NOMO-1 treated with dmso at 0.1 percent for 144 hours (cell line): ENCODE measurements at regions not wholly inside any gene's neighbourhood (a gene's known extent, or its start where the extent isn't known, plus 50 kb on each side); places are given as distances from the start of the nearest gene placed in this dataset.
A peak's percentile ranks its signal among the peaks of the same experiment; 100 is the strongest.

ENCODE experiments used
- DNase-seq: peaks from one replicate; lab custom pipeline; 2025; ENCODE audit not compliant: unreplicated experiment; lab: John Stamatoyannopoulos, UW

DNA sequence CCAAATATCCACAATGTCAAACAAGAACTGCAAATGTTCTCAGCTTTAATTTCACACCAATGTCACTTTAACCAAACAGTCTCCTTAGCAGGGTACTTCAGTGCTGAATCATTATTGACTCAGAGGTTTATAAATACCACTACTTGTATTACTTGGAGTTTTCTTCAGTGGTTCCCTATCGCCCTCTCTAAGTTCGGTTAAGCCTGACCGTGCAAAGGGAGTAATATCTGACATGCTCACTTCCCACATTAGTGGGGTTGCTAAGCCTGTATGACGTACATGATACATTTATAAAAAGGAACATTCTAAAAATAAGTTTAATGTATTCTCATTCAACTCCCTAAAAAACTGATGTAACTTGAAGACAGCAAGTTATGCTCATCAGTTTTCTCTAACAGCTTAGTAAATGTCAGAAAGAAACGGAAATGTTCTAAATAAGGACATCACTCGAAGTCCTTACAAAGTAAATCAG lies 93.1 kb upstream of the ZC3H12C start:
- peak; percentile 77 for DNase-seq

GRCh38 chr11:110000850-110001249 lies 92.3 kb upstream of the ZC3H12C start:
- no peak for DNase-seq

- DNase-seq = no peak
Measured at GRCh38 chr11:110003426-110003825, 89.8 kb upstream of the ZC3H12C start.

DNA sequence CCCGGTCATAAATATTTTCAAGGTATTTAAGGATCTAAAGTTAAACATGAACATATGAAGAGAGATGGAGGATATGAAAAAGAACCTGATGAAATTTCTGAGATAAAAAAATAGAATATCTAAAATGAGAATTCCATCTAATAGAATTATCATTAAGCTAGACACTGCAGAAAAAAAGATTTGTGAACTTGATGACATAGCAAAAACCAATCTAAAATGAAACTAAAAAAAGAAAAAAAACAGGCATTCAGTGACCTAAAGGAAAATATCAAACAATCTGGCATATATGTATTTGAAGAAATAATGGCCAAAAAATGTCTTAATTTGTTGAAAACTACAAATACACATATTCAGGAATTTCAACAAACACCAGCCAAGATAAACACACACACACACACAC lies 81.6 kb upstream of the ZC3H12C start:
- no peak for DNase-seq

DNA sequence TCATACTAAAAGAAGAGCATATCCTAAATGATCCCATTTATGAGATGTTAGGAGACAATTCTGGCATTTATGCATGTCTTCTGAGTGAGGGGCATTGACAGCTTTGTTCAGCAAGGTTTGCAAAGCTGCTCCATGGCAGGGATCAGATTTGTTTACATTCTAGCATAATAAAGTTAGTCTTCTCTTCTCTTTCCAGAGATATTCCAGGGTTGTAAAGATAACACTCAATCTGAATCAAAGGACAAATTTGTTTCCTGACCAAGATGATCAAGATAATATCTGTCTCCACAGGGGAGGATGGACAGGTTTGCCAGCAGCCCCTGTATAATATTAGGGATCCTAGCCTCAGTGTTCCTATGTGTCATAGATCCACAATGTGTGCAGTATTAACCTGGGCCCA lies 77.5 kb upstream of the ZC3H12C start:
- no peak for DNase-seq

DNA sequence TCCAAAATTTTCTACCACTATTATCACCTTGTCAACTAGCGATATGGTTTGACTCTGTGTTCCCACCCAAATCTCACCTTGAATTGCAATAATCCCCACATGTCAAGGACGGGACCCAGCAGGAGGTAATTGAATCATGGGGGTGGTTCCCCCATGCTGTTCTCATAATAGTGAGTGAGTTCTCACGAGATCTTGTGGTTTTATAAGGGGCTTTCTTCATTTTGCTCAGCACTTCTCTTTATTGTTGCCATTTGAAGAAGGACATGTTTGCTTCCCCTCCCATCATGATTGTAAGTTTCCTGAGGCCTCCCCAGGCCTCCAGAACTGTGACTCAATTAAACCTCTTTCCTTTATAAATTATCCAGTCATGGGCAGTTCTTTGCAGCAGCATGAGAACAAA lies 73.5 kb upstream of the ZC3H12C start:
- no peak for DNase-seq

- DNase-seq = no peak
Measured at GRCh38 chr11:110022548-110022947, 70.6 kb upstream of the ZC3H12C start.

- DNase-seq = no peak
Measured at GRCh38 chr11:110023711-110024110, 69.5 kb upstream of the ZC3H12C start.

- peak; percentile 83 for DNase-seq
Measured at GRCh38 chr11:110026858-110027626, 66.2 kb upstream of the ZC3H12C start.

DNA sequence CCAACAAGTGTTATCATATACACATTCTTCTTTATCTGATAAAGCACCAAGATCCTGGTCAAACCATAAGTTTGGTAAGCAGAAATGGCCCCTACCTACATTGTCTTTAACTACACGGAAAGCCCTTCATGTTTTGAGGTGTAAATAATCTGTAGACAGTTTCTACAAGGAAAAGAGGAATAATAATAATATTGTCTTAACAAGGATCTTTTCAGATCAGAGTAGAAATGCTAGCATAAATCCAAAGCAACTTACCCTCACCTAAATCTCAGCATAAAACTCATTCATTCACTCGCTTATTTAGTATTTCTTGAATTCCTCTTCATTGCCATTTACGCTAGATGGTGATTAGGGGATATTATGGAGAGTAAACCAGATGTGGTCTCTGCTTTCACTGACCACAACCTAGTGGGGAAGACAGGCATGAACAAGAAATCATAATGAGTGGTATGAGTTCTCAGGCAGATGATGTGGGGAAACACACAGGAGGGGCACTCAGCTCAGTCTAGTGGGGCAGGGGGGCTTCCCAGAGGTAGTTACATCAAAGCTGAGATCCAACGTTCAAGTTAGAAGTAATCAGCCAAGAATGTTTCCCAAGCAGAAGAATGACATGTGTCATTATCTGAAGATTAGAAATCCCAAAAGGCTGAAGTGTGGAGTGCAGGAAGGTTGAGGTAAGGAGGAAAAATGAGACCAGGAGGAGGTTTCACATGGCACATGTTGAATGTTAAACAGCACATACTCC lies 65.4 kb upstream of the ZC3H12C start:
- DNase-seq = no peak

- DNase-seq = no peak
Measured at GRCh38 chr11:110028921-110029320, 64.3 kb upstream of the ZC3H12C start.

DNA sequence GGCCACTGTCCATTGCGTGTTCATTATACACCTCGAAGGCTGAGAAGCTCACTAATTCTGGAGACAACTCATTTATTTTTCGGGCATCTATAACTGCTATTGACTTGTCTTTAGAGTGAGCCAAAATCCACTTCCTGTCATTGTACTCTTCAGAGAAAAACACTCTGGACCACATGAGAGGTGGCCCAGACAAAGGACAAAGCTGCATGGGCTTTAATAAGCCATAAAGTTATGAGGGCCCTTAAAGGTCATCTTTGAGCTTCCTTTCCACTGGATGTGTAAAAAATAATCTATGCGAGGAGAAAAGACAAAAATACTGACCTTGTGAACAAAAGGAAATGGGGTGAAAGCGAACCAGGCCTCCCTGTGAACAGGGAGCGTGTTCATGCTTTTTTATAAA lies 63.5 kb upstream of the ZC3H12C start:
- DNase-seq = no peak

- DNase-seq = no peak
Measured at GRCh38 chr11:110031171-110031570, 62.0 kb upstream of the ZC3H12C start.

DNA sequence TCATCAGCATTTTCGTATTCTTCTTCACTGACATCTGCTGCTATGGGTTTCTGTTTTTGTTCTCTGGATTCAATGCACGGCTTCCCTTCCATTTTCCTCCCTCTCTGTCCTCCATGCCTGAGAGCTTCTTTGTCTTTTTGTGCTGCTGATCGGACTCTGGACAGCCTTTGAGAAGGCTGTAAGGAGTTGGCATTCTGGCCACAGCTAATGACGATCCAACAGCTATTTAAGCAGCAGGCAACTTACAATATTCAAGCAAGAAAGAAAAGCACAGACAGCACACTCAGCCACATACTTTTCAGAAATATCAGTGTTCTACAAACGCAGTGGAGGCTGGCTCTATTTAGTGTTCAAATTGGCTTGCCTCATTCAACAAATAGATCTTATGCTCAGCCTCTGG lies 60.9 kb upstream of the ZC3H12C start:
- no peak for DNase-seq

- no peak for DNase-seq
Measured at GRCh38 chr11:110032957-110033570, 60.1 kb upstream of the ZC3H12C start.

DNA sequence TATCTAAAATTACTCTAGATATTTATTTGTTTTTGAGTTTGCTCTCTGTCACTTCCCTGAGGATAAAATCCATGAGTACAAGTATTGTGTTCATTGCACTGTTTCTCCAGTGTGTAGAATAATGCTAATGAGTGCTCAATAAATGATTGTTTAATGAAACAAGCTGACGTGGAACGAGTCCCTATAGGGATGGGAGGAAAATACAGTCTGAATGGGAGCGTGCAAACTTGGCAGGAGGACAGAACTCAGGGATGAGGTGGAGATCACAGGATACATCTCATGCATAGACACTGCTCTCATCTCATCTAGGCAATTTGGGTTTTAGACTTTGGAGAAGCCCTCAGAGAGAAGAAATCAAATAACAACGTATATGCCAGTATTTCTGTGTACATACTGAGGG lies 58.4 kb upstream of the ZC3H12C start:
- DNase-seq = no peak

GRCh38 chr11:110035357-110035756 lies 57.8 kb upstream of the ZC3H12C start:
- no peak for DNase-seq

DNA sequence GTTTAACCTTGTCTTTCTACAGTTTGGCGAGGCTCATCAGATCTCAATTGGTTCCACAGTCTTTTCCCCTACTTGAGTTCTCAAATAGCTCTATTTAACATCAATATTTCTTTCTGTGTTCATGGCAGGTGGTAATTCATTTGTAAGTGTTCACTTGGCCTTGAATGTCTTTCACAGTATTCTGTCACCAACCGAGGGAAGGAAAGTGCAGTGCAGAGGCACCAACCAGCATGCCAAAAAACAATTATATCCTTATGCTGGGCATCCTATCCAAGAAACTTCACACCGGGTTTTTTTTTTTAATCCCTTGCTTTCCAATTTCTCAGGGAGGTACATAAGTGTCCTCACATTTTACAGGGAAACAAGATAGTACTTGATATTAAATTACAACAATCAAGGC lies 55.0 kb upstream of the ZC3H12C start:
- DNase-seq = no peak
